Endothelial cell of umbilical vein (primary cell): ENCODE measurements at regions not wholly inside any gene's neighbourhood (a gene's known extent, or its start where the extent isn't known, plus 50 kb on each side); places are given as distances from the start of the nearest gene placed in this dataset.

Experiments used
- BruUV-seq: library from RNA; stranded (reverse); fragments of 400-500 nt; replicated peaks from 2 replicates; lab custom pipeline; 2021; lab: Mats Ljungman, UMichigan
- CTCF ChIA-PET: fragments of 300-600, 350-600 bp; sonication (Branson Sonifier 250); formaldehyde crosslinking; loops from one replicate; lab custom pipeline; 2021; ENCODE audit warnings: antibody characterized with exemption, inconsistent platforms; lab: Charles Lee
- POLR2A ChIA-PET: fragments of 300-600, 350-600 bp; sonication (Branson Sonifier 250); formaldehyde crosslinking; loops from one replicate; lab custom pipeline; 2021; ENCODE audit warnings: antibody characterized with exemption, inconsistent platforms; lab: Charles Lee
- DNase-seq: peaks from one replicate; pipeline ENCODE4 v3.0.0-alpha.2; 2011; ENCODE audit warnings: low read depth, low spot score
- FAIRE-seq: peaks from 2 replicates; lab custom pipeline; 2011; peaks lifted over from hg19 to GRCh38; lab: Jason Lieb, UNC
- H2AFZ ChIP-seq: 2 replicates; pipeline ENCODE4 v1.6.0; 2012; ENCODE audit warnings: low read depth, low read length, control low read depth, inconsistent platforms
- H3K27ac ChIP-seq: 2 replicates; pipeline ENCODE4 v1.5.1; 2011; ENCODE audit warnings: low read depth, mild to moderate bottlenecking, control low read depth, low read length, moderate library complexity; ENCODE audit not compliant: insufficient read depth
- H3K27me3 ChIP-seq, 2 experiments: 2 replicates each; pipeline versions ENCODE4 v1.6.0 to v1.6.1; 2011; ENCODE audit warnings: low read length in 2 of 2, mixed read lengths in 1 of 2; ENCODE audit not compliant: control insufficient read depth in 2 of 2, insufficient read depth in 2 of 2
- H3K36me3 ChIP-seq, 2 experiments: 2 replicates in 1 of 2; 3 replicates in 1 of 2; pipeline ENCODE4 v1.5.1; 2011; ENCODE audit warnings: low read length in 2 of 2, mild to moderate bottlenecking in 1 of 2, moderate library complexity in 1 of 2; ENCODE audit not compliant: control insufficient read depth in 2 of 2, insufficient read depth in 2 of 2; ENCODE audit errors: extremely low read depth in 1 of 2
- H3K4me1 ChIP-seq: 3 replicates; pipeline ENCODE4 v1.5.1; 2011; ENCODE audit warnings: mild to moderate bottlenecking, low read length; ENCODE audit not compliant: control insufficient read depth, insufficient read depth; ENCODE audit errors: extremely low read depth
- H3K4me2 ChIP-seq: 2 replicates; pipeline ENCODE4 v1.6.1; 2011; ENCODE audit warnings: low read length, control low read depth, mixed read lengths; ENCODE audit not compliant: insufficient read depth
- H3K4me3 ChIP-seq, 3 experiments: fragments of 200-600 bp in 1 of 3; sonication (generic), shearing (Covaris generic) in 1 of 3; replicated peaks in 1 of 3; 2 replicates each; pipeline ENCODE4 v1.5.1; 2011 to 2016; ENCODE audit warnings: control low read depth in 3 of 3, low read length in 3 of 3, mild to moderate bottlenecking in 2 of 3, inconsistent platforms in 1 of 3, low read depth in 1 of 3, moderate library complexity in 1 of 3; ENCODE audit not compliant: insufficient read depth in 1 of 3
- H3K79me2 ChIP-seq: 2 replicates; pipeline ENCODE4 v1.6.0; 2012; ENCODE audit warnings: low read length, inconsistent platforms; ENCODE audit not compliant: control insufficient read depth, insufficient read depth
- H3K9ac ChIP-seq: replicated peaks from 2 replicates; pipeline ENCODE3; 2011; ENCODE audit warnings: low read length, control low read depth; ENCODE audit not compliant: insufficient read depth; ENCODE audit errors: extremely low read depth
- H3K9me1 ChIP-seq: replicated peaks from 3 replicates; pipeline ENCODE4 v1.6.0; 2011; ENCODE audit warnings: mild to moderate bottlenecking, low read length; ENCODE audit not compliant: control insufficient read depth, insufficient read depth; ENCODE audit errors: extremely low read depth
- H3K9me3 ChIP-seq: replicated peaks from 2 replicates; pipeline ENCODE4 v1.5.1; 2012; ENCODE audit warnings: low read length, inconsistent platforms; ENCODE audit not compliant: control insufficient read depth, insufficient read depth
- H4K20me1 ChIP-seq: replicated peaks from 2 replicates; pipeline ENCODE3; 2011; ENCODE audit warnings: mild to moderate bottlenecking, low read length; ENCODE audit not compliant: control insufficient read depth, insufficient read depth; ENCODE audit errors: extremely low read depth
- CTCF ChIP-seq, 2 donors: IDR thresholded peaks; 1 replicate in 1 of 2; 2 replicates in 1 of 2; pipeline ENCODE4 v1.5.1; 2011; ENCODE audit warnings: low read length in 2 of 2, mild to moderate bottlenecking in 2 of 2, moderate library complexity in 2 of 2, control low read depth in 1 of 2, inconsistent platforms in 1 of 2, low read depth in 1 of 2; ENCODE audit not compliant: insufficient read depth in 1 of 2; ENCODE audit errors: extremely low read depth in 1 of 2
- EZH2 ChIP-seq: IDR thresholded peaks from 2 replicates; pipeline ENCODE4 v1.6.1; 2012; ENCODE audit warnings: borderline replicate concordance, low read depth, mild to moderate bottlenecking, moderate library complexity, low read length, inconsistent platforms; ENCODE audit not compliant: severe bottlenecking
- FOS ChIP-seq: IDR thresholded peaks from 2 replicates; pipeline ENCODE4 v1.6.1; 2011; ENCODE audit warnings: mild to moderate bottlenecking, low read length, moderate library complexity, borderline replicate concordance; ENCODE audit not compliant: insufficient read depth
- GATA2 ChIP-seq: IDR thresholded peaks from 2 replicates; pipeline ENCODE4 v1.7.0; 2011; ENCODE audit warnings: low read depth, mild to moderate bottlenecking, moderate library complexity, mixed read lengths, low read length; ENCODE audit not compliant: insufficient read length, insufficient read depth
- JUN ChIP-seq: IDR thresholded peaks from 2 replicates; pipeline ENCODE4 v1.6.1; 2011; ENCODE audit warnings: borderline replicate concordance, low read depth; ENCODE audit not compliant: insufficient read length, insufficient read depth
- MYC ChIP-seq: IDR thresholded peaks from one replicate; pipeline ENCODE4 v1.6.1; 2011; ENCODE audit warnings: mild to moderate bottlenecking, low read depth, low read length
- POLR2AphosphoS5 ChIP-seq: IDR thresholded peaks from 2 replicates; pipeline ENCODE4 v1.6.1; 2012; ENCODE audit warnings: low read depth, mild to moderate bottlenecking, control low read depth, low read length, moderate library complexity; ENCODE audit not compliant: insufficient read depth
- dilution Hi-C: fragments of 300-500 bp; cut with MboI; formaldehyde crosslinking; loops from one replicate; pipeline ENCODE4 v1.15.0; 2019; ENCODE audit warnings: low sequenced_read_pairs; ENCODE audit not compliant: extremely low pct_ligation_motif_present
- intact Hi-C: fragments of 100-400 bp; cut with micrococcal nuclease; formaldehyde crosslinking; loops from one replicate; pipeline ENCODE4 v1.10.0; 2022
- TF ChIP-seq, protein P1 (sequence below): IDR thresholded peaks from 2 replicates; pipeline ENCODE4 v1.6.1; 2011; ENCODE audit not compliant: insufficient read depth, insufficient read length

GRCh38 chr1:47517946-47518345 is 80.1 kb downstream of the FOXD2 start:
- no peaks in the 10 kb centered on the region for H4K20me1 ChIP-seq
- no peaks in the 10 kb centered on the region for H3K79me2 ChIP-seq
- dilution Hi-C loops (no loop called here), intact Hi-C loops (no loop called here)
- H3K36me3 ChIP-seq: no peaks in the 10 kb centered on the region
- no TSS peak for BruUV-seq
- H3K4me3 ChIP-seq: no peak overlapping the region
- no peak for DNase-seq
- no peak overlapping the region for H3K9ac ChIP-seq
- H3K4me2 ChIP-seq: no peak overlapping the region
- ChIA-PET POLR2A (no interaction called here), CTCF (interaction anchor here (0.9 to 2.3 kb wide), 4 partner anchors 9 to 208 kb away, joined by 4 to 11 read pairs (median 7); no protein-coding TSS in a partner anchor)
- H2AFZ ChIP-seq: no peak overlapping the region
- FAIRE-seq: no peak
- H3K27me3 ChIP-seq: peaks cover 4 to 5% of the 10 kb centered on the region in 2 experiments
- TF ChIP-seq CTCF (IDR thresholded peaks at IDR 0.05; ENCODE audit: extremely low read depth in 1 of 2, insufficient read depth in 1 of 2, low read depth in 1 of 2, low read length in 2 of 2): no peak
- TF ChIP-seq EZH2: no peak
- no peak for TF ChIP-seq FOS
- no peak for TF ChIP-seq JUN
- no peak for TF ChIP-seq MYC
- TF ChIP-seq GATA2: no peak
- no peak for TF ChIP-seq POLR2AphosphoS5
- TF ChIP-seq, protein P1, sequence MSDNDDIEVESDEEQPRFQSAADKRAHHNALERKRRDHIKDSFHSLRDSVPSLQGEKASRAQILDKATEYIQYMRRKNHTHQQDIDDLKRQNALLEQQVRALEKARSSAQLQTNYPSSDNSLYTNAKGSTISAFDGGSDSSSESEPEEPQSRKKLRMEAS: no peak
- no peaks in the 10 kb centered on the region for H3K9me1 ChIP-seq
- no peaks in the 10 kb centered on the region for H3K9me3 ChIP-seq
- H3K27ac ChIP-seq: no peak overlapping the region
- H3K4me1 ChIP-seq: no peaks in the 10 kb centered on the region
